A673 (cell line): ENCODE measurements at regions not wholly inside any gene's neighbourhood (a gene's known extent, or its start where the extent isn't known, plus 50 kb on each side); places are given as distances from the start of the nearest gene placed in this dataset.

Source experiments
- CTCF ChIP-seq: fragments of 300-800, 200-600 bp; sonication (generic); conservative IDR thresholded peaks from 2 replicates; pipeline ENCODE4 v1.5.1; 2017; ENCODE audit warnings: low read depth, mild to moderate bottlenecking, antibody characterized with exemption, low read length, moderate library complexity, mixed read lengths
- EZH2 ChIP-seq: fragments of 200-600 bp; sonication (generic); IDR thresholded peaks from 2 replicates; pipeline ENCODE4 v1.6.1; 2017; ENCODE audit warnings: borderline replicate concordance, low read depth, mild to moderate bottlenecking, mixed read lengths, antibody characterized with exemption, low read length; ENCODE audit not compliant: poor library complexity, severe bottlenecking

- no peak for TF ChIP-seq CTCF
- no peak for TF ChIP-seq EZH2
Observed at GRCh38 chr1:94362466-94363058, 55.6 kb upstream of the ABCD3 start.
